ENCODE measurements at regions not wholly inside any gene's neighbourhood (a gene's known extent, or its start where the extent isn't known, plus 50 kb on each side); places are given as distances from the start of the nearest gene placed in this dataset.
A peak's percentile ranks its signal among the peaks of the same experiment; 100 is the strongest.

DNA sequence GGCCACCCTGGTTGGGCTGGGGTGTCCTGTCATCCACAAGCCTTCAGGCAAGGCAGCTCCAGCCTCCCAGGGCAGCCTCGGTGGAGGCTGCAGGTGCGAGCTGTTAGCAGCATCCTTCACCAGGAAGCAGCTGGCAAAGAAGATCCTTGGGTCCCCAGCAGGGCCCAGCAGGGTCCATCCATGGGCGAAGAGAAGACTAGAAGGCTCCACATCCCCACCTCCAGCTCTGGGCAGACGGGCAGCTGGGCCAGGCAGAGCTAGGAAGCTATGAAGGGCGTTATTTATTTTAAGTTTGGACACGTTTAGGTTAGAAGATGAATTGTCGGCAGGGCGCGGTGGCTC is 348.5 kb downstream of the TCERG1L start:
- POLR2A ChIA-PET, result no interaction called here
- H3K9me3 ChIP-seq (ENCODE audit: control insufficient read depth in 2 of 3, low read length in 3 of 3), result no peaks in the 10 kb centered on the region
- no peak for ATAC-seq

DNA sequence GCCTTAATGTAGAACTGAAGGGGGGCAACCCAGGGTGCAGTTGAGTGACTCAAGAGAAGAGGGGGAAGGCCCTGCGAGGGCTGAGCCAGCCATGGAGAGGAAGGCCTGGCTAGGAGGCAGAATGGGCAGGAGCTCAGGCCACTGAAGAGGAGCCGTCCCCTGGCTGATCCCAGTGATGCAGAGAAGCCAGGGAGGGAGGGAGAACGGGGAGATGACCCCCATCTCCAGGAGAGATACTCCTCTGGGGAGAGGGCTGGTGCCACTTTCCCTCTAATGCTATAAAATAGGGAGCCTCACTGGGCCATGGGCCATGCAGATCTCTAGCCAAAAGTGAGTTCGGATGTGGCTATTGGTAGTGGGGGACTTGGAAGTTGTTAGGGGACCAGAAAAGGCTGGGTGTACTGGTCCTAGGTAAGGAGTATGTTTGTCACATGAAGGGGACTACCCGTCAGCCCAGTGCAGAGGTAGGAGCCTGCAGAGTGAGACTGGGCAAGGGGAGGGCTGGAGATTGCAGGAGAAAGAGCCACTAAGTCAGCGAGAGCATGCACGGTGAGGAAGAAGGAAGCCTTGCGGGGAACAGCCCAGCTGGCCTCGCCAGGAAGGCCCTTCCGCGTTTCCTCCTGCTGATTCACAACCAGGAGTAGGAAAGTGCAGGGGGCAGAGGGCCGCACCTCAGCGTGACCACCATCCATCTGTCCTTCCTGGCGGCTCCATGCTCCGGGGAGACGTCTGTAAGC is 347.6 kb downstream of the TCERG1L start:
- Histone ChIP-seq H3K4me3 (ENCODE audit: low read length) (no peak overlapping the region), H3K4me1 (ENCODE audit: control insufficient read depth in 2 of 2, insufficient read depth in 2 of 2, low read length in 2 of 2) (no peaks in the 10 kb centered on the region), H3K9me3 (ENCODE audit: control insufficient read depth in 2 of 3, low read length in 3 of 3) (no peaks in the 10 kb centered on the region), H3K36me3 (ENCODE audit: control insufficient read depth in 2 of 3, insufficient read depth in 3 of 3, low read length in 3 of 3) (no peaks in the 10 kb centered on the region), H3K27me3 (ENCODE audit: control insufficient read depth in 2 of 2, insufficient read depth in 2 of 2, low read length in 2 of 2) (no peaks in the 10 kb centered on the region), H3K27ac (ENCODE audit: low read depth, low read length) (no peak overlapping the region)
- no peak overlapping the region for H3K4me3 Mint-ChIP-seq
- DNase-seq, result no peak
- intact Hi-C loops (cut with micrococcal nuclease), result no loop called here
- H3K4me1 Mint-ChIP-seq, result no peaks in the 10 kb centered on the region
- ChIA-PET POLR2A (no interaction called here), CTCF (no interaction called here)
- no peaks in the 10 kb centered on the region for H3K36me3 Mint-ChIP-seq
- no peak for ATAC-seq
- no peak overlapping the region for H3K27ac Mint-ChIP-seq
- peaks cover 0 to 6% (median 0%) of the 10 kb centered on the region in 5 donors for H3K27me3 Mint-ChIP-seq
- H3K9me3 Mint-ChIP-seq, result peaks cover 0 to 3% (median 0%) of the 10 kb centered on the region in 11 donors

More for the DNA sequence above, 348.5 kb downstream of the TCERG1L start:
- Mint-ChIP-seq H3K9me3 (peaks cover 0 to 3% (median 0%) of the 10 kb centered on the region in 11 donors), H3K4me3 (no peak overlapping the region), H3K27me3 (peaks cover 0 to 6% (median 0%) of the 10 kb centered on the region in 5 donors), H3K27ac (peak overlapping the region in 1 of 9 donors; percentile 65), H3K36me3 (no peaks in the 10 kb centered on the region), H3K4me1 (no peaks in the 10 kb centered on the region)
- CTCF ChIA-PET, result no interaction called here
- Histone ChIP-seq H3K36me3 (ENCODE audit: control insufficient read depth in 2 of 3, insufficient read depth in 3 of 3, low read length in 3 of 3) (no peaks in the 10 kb centered on the region), H3K27me3 (ENCODE audit: control insufficient read depth in 2 of 2, insufficient read depth in 2 of 2, low read length in 2 of 2) (no peaks in the 10 kb centered on the region), H3K4me3 (ENCODE audit: low read length) (no peak overlapping the region), H3K27ac (ENCODE audit: low read depth, low read length) (no peak overlapping the region), H3K4me1 (ENCODE audit: control insufficient read depth in 2 of 2, insufficient read depth in 2 of 2, low read length in 2 of 2) (no peaks in the 10 kb centered on the region)
- intact Hi-C loops (cut with micrococcal nuclease), result no loop called here
- no peak for DNase-seq

DNA sequence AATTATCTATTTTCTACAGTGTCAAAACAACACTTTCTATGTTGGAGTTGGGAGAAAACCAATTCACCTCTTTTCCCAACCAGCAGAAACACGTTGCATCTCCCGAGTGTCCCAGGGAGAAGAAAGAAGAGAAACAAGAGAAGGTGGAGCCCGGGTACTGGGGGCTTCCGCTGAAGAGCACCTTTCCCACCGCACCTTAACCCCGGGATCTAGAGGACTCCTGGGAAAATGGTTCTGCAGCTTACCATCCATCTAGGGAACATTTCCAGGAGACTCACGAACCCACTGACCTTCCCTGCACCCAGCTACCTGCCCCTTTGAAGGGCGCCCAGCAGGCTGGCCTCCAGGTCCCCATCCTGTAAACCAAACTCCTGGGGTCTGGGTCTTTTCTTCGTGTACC is 346.8 kb downstream of the TCERG1L start:
- Histone ChIP-seq H3K27ac (ENCODE audit: low read depth, low read length) (no peak overlapping the region), H3K27me3 (ENCODE audit: control insufficient read depth in 2 of 2, insufficient read depth in 2 of 2, low read length in 2 of 2) (no peaks in the 10 kb centered on the region), H3K4me1 (ENCODE audit: control insufficient read depth in 2 of 2, insufficient read depth in 2 of 2, low read length in 2 of 2) (no peaks in the 10 kb centered on the region), H3K36me3 (ENCODE audit: control insufficient read depth in 2 of 3, insufficient read depth in 3 of 3, low read length in 3 of 3) (no peaks in the 10 kb centered on the region), H3K4me3 (ENCODE audit: low read length) (no peak overlapping the region), H3K9me3 (ENCODE audit: control insufficient read depth in 2 of 3, low read length in 3 of 3) (no peaks in the 10 kb centered on the region)
- POLR2A ChIA-PET, result no interaction called here
- CTCF ChIA-PET, result no interaction called here
- ATAC-seq (no peak), DNase-seq (no peak)
- peaks cover 0 to 6% (median 0%) of the 10 kb centered on the region in 5 donors for H3K27me3 Mint-ChIP-seq
- peaks cover 0 to 3% (median 0%) of the 10 kb centered on the region in 11 donors for H3K9me3 Mint-ChIP-seq
- H3K27ac Mint-ChIP-seq, result no peak overlapping the region
- H3K4me3 Mint-ChIP-seq, result no peak overlapping the region
- no peaks in the 10 kb centered on the region for H3K4me1 Mint-ChIP-seq
- H3K36me3 Mint-ChIP-seq, result no peaks in the 10 kb centered on the region
- intact Hi-C loops (cut with micrococcal nuclease), result no loop called here

DNA sequence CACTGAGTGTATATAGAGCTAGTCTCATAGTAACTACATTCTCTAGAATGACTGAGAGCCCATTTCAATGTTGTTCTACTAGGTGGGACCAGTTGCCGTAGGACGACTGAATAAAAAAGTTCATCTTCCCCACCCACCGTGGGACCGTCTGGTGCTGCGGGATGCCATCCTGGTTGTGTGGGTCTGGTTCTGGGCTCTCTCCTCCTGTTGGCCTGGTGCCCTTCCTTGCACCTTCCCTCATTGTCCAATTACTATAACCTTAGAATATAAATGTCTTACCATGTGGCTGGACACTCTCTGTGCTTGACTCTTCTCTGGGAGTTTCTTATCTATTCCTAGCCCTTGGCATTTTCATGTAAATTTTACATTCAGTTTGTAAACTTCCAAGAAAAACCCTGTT is 344.4 kb downstream of the TCERG1L start:
- H3K9me3 ChIP-seq (ENCODE audit: control insufficient read depth in 2 of 3, low read length in 3 of 3), result no peaks in the 10 kb centered on the region
- H3K36me3 Mint-ChIP-seq, result no peaks in the 10 kb centered on the region
- H3K4me3 ChIP-seq (ENCODE audit: low read length), result no peak overlapping the region
- no peak for ATAC-seq
- DNase-seq, result no peak
- no peak overlapping the region for H3K4me3 Mint-ChIP-seq
- H3K36me3 ChIP-seq (ENCODE audit: control insufficient read depth in 2 of 3, insufficient read depth in 3 of 3, low read length in 3 of 3), result no peaks in the 10 kb centered on the region
- H3K27ac ChIP-seq (ENCODE audit: low read depth, low read length), result no peak overlapping the region
- no peaks in the 10 kb centered on the region for H3K4me1 ChIP-seq (ENCODE audit: control insufficient read depth in 2 of 2, insufficient read depth in 2 of 2, low read length in 2 of 2)
- H3K4me1 Mint-ChIP-seq, result no peaks in the 10 kb centered on the region
- intact Hi-C loops (cut with micrococcal nuclease), result no loop called here
- H3K9me3 Mint-ChIP-seq, result peaks cover 0 to 2% (median 0%) of the 10 kb centered on the region in 11 donors
- ChIA-PET POLR2A (no interaction called here), CTCF (no interaction called here)
- H3K27ac Mint-ChIP-seq, result no peak overlapping the region
- no peaks in the 10 kb centered on the region for H3K27me3 ChIP-seq (ENCODE audit: control insufficient read depth in 2 of 2, insufficient read depth in 2 of 2, low read length in 2 of 2)
- H3K27me3 Mint-ChIP-seq, result peaks cover 0 to 6% (median 0%) of the 10 kb centered on the region in 5 donors

DNA sequence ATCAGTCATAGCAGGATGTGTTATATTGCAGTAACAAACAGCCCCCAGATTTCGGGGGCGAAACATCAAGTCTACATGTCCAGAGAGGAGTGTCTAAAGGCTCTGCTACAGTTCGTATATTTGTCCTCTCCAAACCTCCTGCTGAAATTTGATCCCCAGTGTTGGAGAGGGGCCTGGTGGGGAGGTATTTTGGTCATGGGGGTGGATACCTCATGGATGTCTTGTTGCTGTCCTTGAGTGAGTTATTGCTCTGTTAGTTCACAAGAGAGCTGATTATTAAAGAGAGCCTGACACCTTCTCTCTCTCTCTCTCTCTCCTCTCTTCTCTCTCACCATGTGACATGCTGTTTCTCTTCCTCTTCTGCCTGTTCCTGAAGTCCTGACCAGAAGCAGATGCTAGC is 343.7 kb downstream of the TCERG1L start:
- Mint-ChIP-seq H3K4me3 (no peak overlapping the region), H3K9me3 (peaks cover 0 to 2% (median 0%) of the 10 kb centered on the region in 11 donors), H3K4me1 (no peaks in the 10 kb centered on the region), H3K27ac (no peak overlapping the region), H3K36me3 (no peaks in the 10 kb centered on the region), H3K27me3 (peaks cover 0 to 4% (median 0%) of the 10 kb centered on the region in 5 donors)
- Histone ChIP-seq H3K4me1 (ENCODE audit: control insufficient read depth in 2 of 2, insufficient read depth in 2 of 2, low read length in 2 of 2) (no peaks in the 10 kb centered on the region), H3K27me3 (ENCODE audit: control insufficient read depth in 2 of 2, insufficient read depth in 2 of 2, low read length in 2 of 2) (no peaks in the 10 kb centered on the region), H3K27ac (ENCODE audit: low read depth, low read length) (no peak overlapping the region), H3K36me3 (ENCODE audit: control insufficient read depth in 2 of 3, insufficient read depth in 3 of 3, low read length in 3 of 3) (no peaks in the 10 kb centered on the region), H3K4me3 (ENCODE audit: low read length) (no peak overlapping the region), H3K9me3 (ENCODE audit: control insufficient read depth in 2 of 3, low read length in 3 of 3) (no peaks in the 10 kb centered on the region)
- CTCF ChIA-PET, result no interaction called here
- DNase-seq, result no peak
- no peak for ATAC-seq
- intact Hi-C loops (cut with micrococcal nuclease), result no loop called here
- POLR2A ChIA-PET, result no interaction called here

DNA sequence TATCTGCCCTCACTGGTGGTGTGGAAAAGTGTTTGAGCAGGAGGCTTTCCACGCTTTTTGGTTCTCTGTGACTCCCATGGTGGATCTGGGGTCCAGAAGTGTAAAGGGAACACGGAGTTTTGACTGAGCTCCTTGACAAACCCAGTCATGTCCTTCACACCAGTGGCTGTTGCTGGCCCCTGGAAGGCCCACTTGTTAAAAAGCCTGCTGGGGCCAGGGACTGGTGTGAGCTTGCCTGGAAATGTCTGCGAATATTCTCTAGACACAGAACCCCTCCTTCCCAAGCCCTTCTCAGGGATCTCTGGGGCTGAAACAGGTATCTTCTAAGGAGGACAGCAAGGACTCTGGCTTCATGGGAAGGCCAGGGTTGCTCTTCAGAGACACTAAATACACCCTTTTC is 343.0 kb downstream of the TCERG1L start:
- no peak overlapping the region for H3K27ac Mint-ChIP-seq
- H3K4me1 ChIP-seq (ENCODE audit: control insufficient read depth in 2 of 2, insufficient read depth in 2 of 2, low read length in 2 of 2), result no peaks in the 10 kb centered on the region
- H3K36me3 ChIP-seq (ENCODE audit: control insufficient read depth in 2 of 3, insufficient read depth in 3 of 3, low read length in 3 of 3), result no peaks in the 10 kb centered on the region
- H3K9me3 Mint-ChIP-seq, result peaks cover 0 to 2% (median 0%) of the 10 kb centered on the region in 11 donors
- POLR2A ChIA-PET, result no interaction called here
- H3K27me3 Mint-ChIP-seq, result peaks cover 0 to 4% (median 0%) of the 10 kb centered on the region in 5 donors
- H3K4me3 ChIP-seq (ENCODE audit: low read length), result no peak overlapping the region
- H3K4me3 Mint-ChIP-seq, result no peak overlapping the region
- no peaks in the 10 kb centered on the region for H3K9me3 ChIP-seq (ENCODE audit: control insufficient read depth in 2 of 3, low read length in 3 of 3)
- intact Hi-C loops (cut with micrococcal nuclease), result no loop called here
- DNase-seq (no peak), ATAC-seq (no peak)
- no peaks in the 10 kb centered on the region for H3K36me3 Mint-ChIP-seq
- H3K27ac ChIP-seq (ENCODE audit: low read depth, low read length), result no peak overlapping the region
- no peaks in the 10 kb centered on the region for H3K4me1 Mint-ChIP-seq
- CTCF ChIA-PET, result no interaction called here
- H3K27me3 ChIP-seq (ENCODE audit: control insufficient read depth in 2 of 2, insufficient read depth in 2 of 2, low read length in 2 of 2), result no peaks in the 10 kb centered on the region

DNA sequence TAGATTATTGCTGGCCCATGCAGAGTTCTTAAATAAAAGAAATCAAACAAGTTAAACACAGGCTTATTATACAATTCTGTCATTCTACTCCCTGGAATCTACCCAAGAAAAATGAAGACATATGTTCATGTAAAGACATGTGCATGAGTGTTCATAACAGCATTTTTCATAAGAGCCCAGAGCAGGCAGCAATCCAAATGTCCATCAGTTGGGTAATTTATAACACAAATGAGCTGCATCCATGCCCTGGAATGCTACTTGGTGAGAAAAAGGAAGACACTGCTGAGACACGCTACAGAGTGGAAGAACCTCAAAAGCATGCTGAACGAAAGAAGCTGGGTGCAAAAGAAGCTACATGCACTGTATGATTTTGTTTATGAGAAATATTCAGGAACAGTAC is 342.6 kb downstream of the TCERG1L start:
- H3K36me3 Mint-ChIP-seq, result no peaks in the 10 kb centered on the region
- Histone ChIP-seq H3K27me3 (ENCODE audit: control insufficient read depth in 2 of 2, insufficient read depth in 2 of 2, low read length in 2 of 2) (no peaks in the 10 kb centered on the region), H3K27ac (ENCODE audit: low read depth, low read length) (no peak overlapping the region), H3K4me1 (ENCODE audit: control insufficient read depth in 2 of 2, insufficient read depth in 2 of 2, low read length in 2 of 2) (no peaks in the 10 kb centered on the region), H3K9me3 (ENCODE audit: control insufficient read depth in 2 of 3, low read length in 3 of 3) (no peaks in the 10 kb centered on the region), H3K36me3 (ENCODE audit: control insufficient read depth in 2 of 3, insufficient read depth in 3 of 3, low read length in 3 of 3) (no peaks in the 10 kb centered on the region), H3K4me3 (ENCODE audit: low read length) (no peak overlapping the region)
- ATAC-seq (no peak), DNase-seq (no peak)
- peaks cover 0 to 4% (median 0%) of the 10 kb centered on the region in 5 donors for H3K27me3 Mint-ChIP-seq
- H3K9me3 Mint-ChIP-seq, result peaks cover 0 to 2% (median 0%) of the 10 kb centered on the region in 11 donors
- intact Hi-C loops (cut with micrococcal nuclease), result no loop called here
- no peak overlapping the region for H3K27ac Mint-ChIP-seq
- H3K4me1 Mint-ChIP-seq, result no peaks in the 10 kb centered on the region
- ChIA-PET POLR2A (no interaction called here), CTCF (no interaction called here)
- H3K4me3 Mint-ChIP-seq, result no peak overlapping the region
